HEK293T (cell line): ENCODE measurements at regions not wholly inside any gene's neighbourhood (a gene's known extent, or its start where the extent isn't known, plus 50 kb on each side); places are given as distances from the start of the nearest gene placed in this dataset.

ENCODE experiments used
- FOXM1 ChIP-seq: fragments of 450-650 bp; IDR thresholded peaks from 2 replicates; pipeline ENCODE4 v1.6.1; 2017; ENCODE audit warnings: mild to moderate bottlenecking, borderline replicate concordance
- SUZ12 ChIP-seq: fragments of 450-650 bp; IDR thresholded peaks from 2 replicates; pipeline ENCODE4 v1.6.1; 2016; ENCODE audit warnings: mild to moderate bottlenecking

DNA sequence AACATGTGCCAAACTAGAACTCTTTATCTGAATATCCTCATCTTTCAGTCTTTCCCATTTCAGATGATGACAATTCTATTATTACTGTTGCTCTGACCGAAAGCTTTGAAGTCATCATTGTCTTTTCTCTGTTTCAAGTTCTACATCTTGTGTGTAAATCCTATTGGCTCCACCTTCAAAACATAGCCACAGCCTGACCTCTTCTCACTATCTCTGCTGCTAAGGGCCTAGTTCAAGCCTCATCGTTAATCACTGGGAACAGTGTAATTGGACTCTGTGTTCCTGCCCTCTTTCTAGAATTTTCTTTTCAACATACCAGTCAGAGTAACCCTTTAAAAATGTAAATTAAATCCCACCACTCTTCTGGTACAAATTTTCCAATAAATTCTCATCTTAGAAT, 105.1 kb downstream of the OXSM start:
- TF ChIP-seq FOXM1 = no peak
- TF ChIP-seq SUZ12 = no peak
